Ureter (tissue), 1 donor: ENCODE measurements at regions not wholly inside any gene's neighbourhood (a gene's known extent, or its start where the extent isn't known, plus 50 kb on each side); places are given as distances from the start of the nearest gene placed in this dataset.
"Not testable (repeated sequence)": the region's sequence is repeated elsewhere in the genome, so short reads cannot be mapped to it uniquely, and the experiment has no call there.

Source experiments
- DNase-seq: peaks from one replicate; pipeline ENCODE4 v3.0.0-alpha.2; 2020; ENCODE audit warnings: low spot score
- donor health status: DM: yes; HTN: yes; CAD: no.

GRCh38 chr1:30159015-30159414 lies 564.4 kb downstream of the MATN1 start:
- DNase-seq, result no peak

- DNase-seq, result not testable (repeated sequence)
Measured at GRCh38 chr1:30155698-30156097, 567.7 kb downstream of the MATN1 start.

DNA sequence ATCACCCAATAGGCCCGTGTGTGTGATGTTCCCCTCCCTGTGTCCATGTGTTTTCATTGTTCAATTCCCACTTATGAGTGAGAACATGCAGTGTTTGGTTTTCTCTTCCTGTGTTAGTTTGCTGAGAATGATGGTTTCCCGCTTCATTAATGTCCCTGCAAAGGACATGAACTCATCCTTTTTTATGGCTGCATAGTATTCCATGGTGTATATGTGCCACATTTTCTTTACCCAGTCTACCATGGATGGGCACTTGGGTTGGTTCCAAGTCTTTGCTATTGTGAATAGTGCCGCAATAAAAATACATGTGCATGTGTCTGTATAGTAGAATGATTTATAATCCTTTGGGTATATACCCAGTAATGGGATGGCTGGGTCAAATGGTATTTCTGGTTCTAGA lies 568.1 kb downstream of the MATN1 start:
- not testable (repeated sequence) for DNase-seq

DNA sequence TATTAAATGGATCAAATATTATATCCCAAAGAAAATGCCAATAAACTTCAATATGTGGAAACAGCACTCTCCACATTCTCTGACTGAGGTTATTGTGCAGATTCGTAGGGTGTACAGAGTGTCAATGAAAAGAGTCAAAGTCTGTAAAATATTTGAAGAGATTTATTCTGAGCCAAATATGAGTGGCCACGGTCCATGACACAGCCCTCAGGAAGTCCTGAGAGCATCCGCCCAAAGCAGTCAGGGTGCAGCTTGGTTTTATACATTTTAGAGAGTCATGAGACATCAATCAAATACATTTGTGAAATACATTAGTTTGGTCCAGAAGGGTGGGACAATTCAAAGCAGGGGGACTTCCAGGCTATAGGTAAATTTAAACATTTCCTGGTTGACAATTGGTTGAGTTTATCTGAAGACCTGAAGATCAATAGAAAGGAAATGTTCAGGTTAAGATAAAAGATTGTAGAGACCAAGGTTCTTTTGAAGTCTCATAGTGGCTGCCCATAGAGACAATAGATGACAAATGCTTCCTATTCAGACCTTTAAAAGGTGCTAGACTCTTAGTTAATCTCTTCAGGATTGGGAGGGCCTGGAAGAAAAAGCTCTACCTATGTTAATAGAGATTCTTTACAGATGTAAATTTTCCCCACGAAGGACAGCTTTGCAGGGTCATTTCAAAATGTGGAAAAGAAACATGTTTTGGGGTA lies 569.5 kb downstream of the MATN1 start:
- no peak for DNase-seq

- DNase-seq, result no peak
Measured at GRCh38 chr1:30151826-30152225, 571.6 kb downstream of the MATN1 start.

DNA sequence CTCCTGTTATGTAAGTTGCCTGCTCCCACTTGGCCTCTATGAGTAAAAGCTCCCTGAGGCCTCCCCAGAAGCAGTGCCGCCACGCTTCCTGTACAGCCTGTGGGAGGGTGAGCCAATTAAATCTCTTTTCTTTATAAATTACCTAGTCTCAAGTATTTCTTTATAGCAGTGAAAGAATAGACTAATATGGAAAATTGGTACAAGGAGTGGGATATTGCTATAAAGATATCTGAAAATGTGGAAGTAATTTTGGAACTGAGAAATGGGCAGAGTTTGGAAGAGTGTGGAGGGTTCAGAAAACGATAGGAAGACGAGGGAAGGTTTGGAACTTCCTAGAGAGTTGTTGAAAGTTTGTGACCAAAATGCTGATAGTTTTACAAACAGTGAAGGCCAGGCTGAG lies 572.3 kb downstream of the MATN1 start:
- DNase-seq, result no peak

- DNase-seq, result no peak
Measured at GRCh38 chr1:30149226-30149625, 574.2 kb downstream of the MATN1 start.

DNA sequence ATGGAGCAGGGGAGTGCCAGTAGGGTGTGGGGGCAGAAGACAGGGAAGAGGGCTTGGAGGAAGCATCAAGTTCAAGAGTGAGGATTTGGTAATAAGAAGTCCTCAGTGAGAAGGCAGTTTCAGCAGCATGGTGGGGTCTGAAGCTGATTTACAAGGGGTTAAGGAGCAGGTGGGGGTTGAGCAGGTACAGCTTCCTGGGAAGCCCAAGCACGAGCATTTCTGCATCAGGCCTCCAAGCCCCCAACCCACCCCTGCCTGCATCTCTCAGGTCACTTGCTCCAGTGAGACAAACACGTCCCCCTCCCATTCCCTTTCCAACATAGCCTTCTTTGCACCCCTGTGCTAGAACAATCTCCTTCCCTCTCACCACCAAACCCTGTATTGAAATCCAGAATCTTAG lies 574.7 kb downstream of the MATN1 start:
- DNase-seq, result no peak

DNA sequence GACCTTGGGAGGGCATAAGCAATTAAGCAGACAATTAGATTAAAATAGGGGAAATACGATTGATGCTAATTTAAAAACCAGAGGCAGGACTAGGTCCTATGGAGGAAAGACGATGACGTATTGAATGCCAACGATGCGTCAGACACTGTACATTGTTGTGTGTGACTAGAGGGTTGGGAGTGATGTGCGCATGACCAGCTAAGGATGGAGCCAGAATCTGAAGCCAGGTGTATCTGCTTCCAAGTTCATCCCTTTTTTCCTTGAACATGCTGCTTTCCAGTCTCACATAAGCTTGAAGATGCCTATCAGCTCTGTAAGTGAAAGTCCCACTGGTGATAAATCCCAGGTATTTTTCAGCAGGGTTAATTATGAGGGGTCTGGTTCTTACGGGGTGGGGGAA lies 576.2 kb downstream of the MATN1 start:
- no peak for DNase-seq

GRCh38 chr1:30146448-30146847 lies 576.9 kb downstream of the MATN1 start:
- DNase-seq, result no peak

GRCh38 chr1:30145723-30146303 lies 577.6 kb downstream of the MATN1 start:
- DNase-seq, result no peak

- no peak for DNase-seq
Measured at GRCh38 chr1:30144831-30145230, 578.6 kb downstream of the MATN1 start.

DNA sequence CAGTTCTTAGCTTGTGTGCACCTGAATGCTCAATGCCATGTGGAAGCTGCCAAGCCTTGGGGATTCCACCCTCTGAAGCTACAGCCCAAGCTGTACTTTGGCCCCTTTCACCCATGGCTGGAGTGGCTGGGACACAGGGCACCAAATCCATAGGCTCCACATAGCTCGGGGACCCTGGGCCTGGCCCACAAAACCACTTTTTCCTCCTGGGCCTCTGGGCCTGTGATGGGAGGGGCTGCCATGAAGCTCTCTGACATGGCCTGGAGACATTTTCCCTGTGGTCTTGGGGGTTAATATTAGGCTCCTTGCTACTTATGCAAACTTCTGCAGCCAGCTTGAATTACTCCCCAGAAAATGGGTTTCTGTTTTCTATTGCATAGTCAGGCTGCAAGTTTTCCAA lies 579.9 kb downstream of the MATN1 start:
- DNase-seq, result no peak

- no peak for DNase-seq
Measured at GRCh38 chr1:30140566-30140965, 582.8 kb downstream of the MATN1 start.

DNA sequence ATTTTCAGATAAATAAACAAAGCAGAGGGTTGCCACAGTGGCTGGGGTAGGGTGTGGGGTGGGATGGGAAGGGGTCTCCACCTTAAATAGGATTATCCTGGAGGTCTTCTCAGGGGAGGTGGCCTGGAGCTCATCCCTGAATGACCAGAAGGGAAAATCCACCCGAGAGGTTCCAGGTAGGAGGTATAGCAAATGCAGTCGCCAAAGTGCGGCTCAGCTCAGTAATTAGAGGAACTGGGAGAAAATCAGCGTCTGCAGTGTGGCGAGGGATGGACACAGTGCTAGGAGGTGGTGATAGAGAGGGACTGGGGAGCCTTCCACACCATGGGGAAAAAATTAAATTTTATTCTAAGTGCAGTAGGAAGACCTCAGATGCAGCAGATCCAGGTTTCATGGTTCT lies 584.5 kb downstream of the MATN1 start:
- no peak for DNase-seq

DNA sequence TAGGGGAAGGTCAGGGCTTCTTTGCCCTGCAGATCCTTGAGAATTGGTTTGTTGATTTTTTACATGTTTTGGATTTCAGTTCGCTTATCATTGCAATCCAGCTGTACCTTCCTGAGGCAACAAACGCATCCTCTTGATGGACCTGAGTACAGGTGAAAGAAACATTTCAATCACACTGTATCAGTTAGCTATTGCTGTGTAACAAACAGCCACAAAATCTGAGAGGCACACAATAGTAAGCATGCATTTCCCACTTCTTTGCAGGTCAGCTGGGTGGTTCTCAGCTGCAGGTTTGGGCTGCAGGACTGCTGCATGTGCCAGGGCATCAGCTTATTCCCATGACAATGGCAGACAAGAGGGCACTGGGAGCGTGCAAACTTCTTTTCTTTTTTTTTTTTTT lies 586.4 kb downstream of the MATN1 start:
- DNase-seq, result no peak

DNA sequence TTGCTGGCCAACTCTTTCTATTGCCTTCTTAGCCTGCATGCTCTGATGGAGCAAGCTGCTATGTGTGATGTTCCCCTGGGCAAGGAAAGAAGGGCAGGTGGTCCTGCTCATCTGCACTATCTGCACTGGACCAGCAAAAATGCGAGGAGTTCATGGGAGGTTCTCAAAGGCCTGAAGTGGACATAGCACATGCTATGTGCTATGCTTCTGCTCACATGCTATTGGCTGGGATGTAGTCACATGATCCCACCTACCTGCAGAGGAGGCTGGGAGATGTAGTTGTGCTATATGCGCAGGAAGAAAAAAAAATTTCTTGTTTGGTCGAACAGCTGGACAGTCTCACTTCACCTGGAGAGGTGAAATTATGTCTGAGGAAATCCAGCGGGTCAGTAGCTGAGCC lies 587.7 kb downstream of the MATN1 start:
- no peak for DNase-seq

GRCh38 chr1:30134466-30135217 lies 588.7 kb downstream of the MATN1 start:
- no peak for DNase-seq

DNA sequence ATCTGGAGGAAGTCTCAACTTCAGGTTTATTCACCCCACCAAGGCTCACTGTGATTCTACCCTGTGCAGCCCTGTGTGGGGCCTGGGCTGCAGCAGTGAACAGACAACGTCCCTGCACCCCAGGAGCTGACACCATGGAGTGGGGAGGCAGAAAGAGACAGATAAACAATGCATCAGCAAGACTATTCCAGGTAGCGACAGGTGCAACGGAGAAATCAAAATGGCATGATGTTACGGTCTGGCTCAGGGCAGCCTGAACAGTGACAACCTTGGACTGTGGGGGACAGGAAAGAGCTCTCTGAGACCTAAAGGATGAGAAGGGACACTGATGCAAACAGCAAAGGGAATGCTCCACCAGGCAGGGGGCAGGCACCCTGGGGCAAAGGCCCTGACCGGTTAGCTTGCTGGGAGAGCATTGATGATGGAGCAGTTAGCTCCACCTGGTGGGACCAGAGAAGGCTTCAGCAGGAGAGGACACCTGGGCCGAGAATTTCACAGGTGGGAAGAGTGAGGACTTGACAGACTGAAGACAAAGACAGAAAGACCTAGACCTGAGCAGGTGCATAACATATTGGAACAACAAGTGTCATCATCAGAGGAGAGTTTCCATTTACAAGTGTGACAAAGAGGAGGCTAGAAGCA lies 589.9 kb downstream of the MATN1 start:
- no peak for DNase-seq

- no peak for DNase-seq
Measured at GRCh38 chr1:30132602-30133286, 590.6 kb downstream of the MATN1 start.

DNA sequence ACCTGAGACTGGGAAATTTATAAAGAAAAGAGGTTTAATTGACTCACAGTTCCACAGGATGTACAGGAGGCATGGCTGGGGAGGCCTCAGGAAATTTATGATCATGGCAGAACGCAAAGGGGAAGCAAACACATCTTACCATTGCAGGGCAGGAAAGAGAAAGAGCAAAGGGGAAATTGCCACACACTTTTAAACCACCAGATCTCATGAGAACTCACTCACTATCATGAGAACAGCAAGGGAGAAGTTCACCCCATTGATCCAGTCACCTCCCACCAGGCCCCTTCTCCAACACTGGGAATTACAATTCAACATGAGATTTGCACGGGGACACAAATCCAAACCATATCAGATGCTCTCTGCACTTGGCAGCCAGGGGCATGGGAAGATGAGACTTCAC lies 592.8 kb downstream of the MATN1 start:
- not testable (repeated sequence) for DNase-seq

DNA sequence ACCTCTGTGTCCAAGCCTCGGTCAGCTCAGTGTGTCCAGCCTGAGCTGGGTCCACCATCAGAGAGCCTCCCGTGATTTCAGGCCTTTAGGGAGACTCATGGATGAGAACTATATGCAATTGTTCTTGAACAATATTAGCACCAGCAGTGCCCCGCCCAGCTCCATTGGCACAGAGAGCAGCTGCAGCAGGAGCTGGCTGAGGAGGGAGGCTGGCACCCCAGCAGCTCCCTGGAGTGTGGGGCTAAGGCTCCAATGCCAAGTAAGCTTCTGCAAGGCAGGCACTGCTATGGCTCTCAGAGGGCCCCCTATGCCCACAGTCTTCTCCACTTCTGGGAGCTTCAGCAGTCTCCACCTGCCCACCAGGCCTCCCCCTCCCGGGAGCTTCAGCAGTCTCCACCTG lies 593.3 kb downstream of the MATN1 start:
- DNase-seq, result no peak
